HG03439 (cell line): ENCODE measurements at regions not wholly inside any gene's neighbourhood (a gene's known extent, or its start where the extent isn't known, plus 50 kb on each side); places are given as distances from the start of the nearest gene placed in this dataset.
"Not testable (repeated sequence)": the region's sequence is repeated elsewhere in the genome, so short reads cannot be mapped to it uniquely, and the experiment has no call there.

Source experiments
- ATAC-seq: cut with Tn5 transposase; IDR thresholded peaks from one replicate; pipeline ENCODE4 v1.9.1; 2021; ENCODE audit warnings: mild to moderate bottlenecking, moderate library complexity; ENCODE audit not compliant: unreplicated experiment

GRCh38 chr21:6482616-6483015, 4038.8 kb upstream of the TPTE start:
- not testable (repeated sequence) for ATAC-seq

GRCh38 chr21:6483645-6484044, 4037.7 kb upstream of the TPTE start:
- not testable (repeated sequence) for ATAC-seq

GRCh38 chr21:6486821-6487220, 4034.6 kb upstream of the TPTE start:
- not testable (repeated sequence) for ATAC-seq

GRCh38 chr21:6492691-6493090, 4028.7 kb upstream of the TPTE start:
- ATAC-seq: not testable (repeated sequence)

- ATAC-seq: not testable (repeated sequence)
These were observed 4027.4 kb upstream of the TPTE start for GRCh38 chr21:6493957-6494356.

GRCh38 chr21:6496356-6496755, 4025.0 kb upstream of the TPTE start:
- not testable (repeated sequence) for ATAC-seq

GRCh38 chr21:6498716-6499115, 4022.7 kb upstream of the TPTE start:
- ATAC-seq: peak; percentile 57

- ATAC-seq: peak; percentile 91
These were observed 4022.1 kb upstream of the TPTE start for GRCh38 chr21:6499128-6499826.

- not testable (repeated sequence) for ATAC-seq
These were observed 4021.5 kb upstream of the TPTE start for GRCh38 chr21:6499866-6500265.

- not testable (repeated sequence) for ATAC-seq
These were observed 4020.7 kb upstream of the TPTE start for GRCh38 chr21:6500681-6501080.

- ATAC-seq: not testable (repeated sequence)
These were observed 4015.1 kb upstream of the TPTE start for GRCh38 chr21:6506167-6506894.

- not testable (repeated sequence) for ATAC-seq
These were observed 4013.8 kb upstream of the TPTE start for GRCh38 chr21:6507632-6508031.

GRCh38 chr21:6521777-6522176, 3999.6 kb upstream of the TPTE start:
- not testable (repeated sequence) for ATAC-seq

GRCh38 chr21:6526213-6526612, 3995.2 kb upstream of the TPTE start:
- ATAC-seq: not testable (repeated sequence)

GRCh38 chr21:6530655-6531054, 3990.7 kb upstream of the TPTE start:
- not testable (repeated sequence) for ATAC-seq

GRCh38 chr21:6533261-6533660, 3988.1 kb upstream of the TPTE start:
- not testable (repeated sequence) for ATAC-seq

- not testable (repeated sequence) for ATAC-seq
These were observed 3983.1 kb upstream of the TPTE start for GRCh38 chr21:6538320-6538719.

GRCh38 chr21:6539688-6540087, 3981.7 kb upstream of the TPTE start:
- not testable (repeated sequence) for ATAC-seq

- ATAC-seq: not testable (repeated sequence)
These were observed 3980.3 kb upstream of the TPTE start for GRCh38 chr21:6541036-6541435.

- not testable (repeated sequence) for ATAC-seq
These were observed 3976.1 kb upstream of the TPTE start for GRCh38 chr21:6545288-6545687.

GRCh38 chr21:6551045-6551444, 3970.3 kb upstream of the TPTE start:
- not testable (repeated sequence) for ATAC-seq
